Coronary artery (tissue), 2 donors: ENCODE measurements at regions not wholly inside any gene's neighbourhood (a gene's known extent, or its start where the extent isn't known, plus 50 kb on each side); places are given as distances from the start of the nearest gene placed in this dataset.

ENCODE experiments used
- DNase-seq: peaks from one replicate; pipeline ENCODE4 v3.0.0-alpha.2; 2017; ENCODE audit warnings: low spot score
- H3K27ac ChIP-seq, 2 donors: fragments of 200-600 bp; sonication (generic); one replicate each; pipeline ENCODE4 v1.5.1; 2016 to 2019
- H3K4me3 ChIP-seq: fragments of 200-600 bp; sonication (generic); 2 replicates; pipeline ENCODE4 v1.5.1; 2016; ENCODE audit warnings: mild to moderate bottlenecking, moderate library complexity
- CTCF ChIP-seq: fragments of 200-600 bp; sonication (generic); IDR thresholded peaks from one replicate; pipeline ENCODE4 v1.5.1; 2019; ENCODE audit warnings: antibody characterized with exemption

DNA sequence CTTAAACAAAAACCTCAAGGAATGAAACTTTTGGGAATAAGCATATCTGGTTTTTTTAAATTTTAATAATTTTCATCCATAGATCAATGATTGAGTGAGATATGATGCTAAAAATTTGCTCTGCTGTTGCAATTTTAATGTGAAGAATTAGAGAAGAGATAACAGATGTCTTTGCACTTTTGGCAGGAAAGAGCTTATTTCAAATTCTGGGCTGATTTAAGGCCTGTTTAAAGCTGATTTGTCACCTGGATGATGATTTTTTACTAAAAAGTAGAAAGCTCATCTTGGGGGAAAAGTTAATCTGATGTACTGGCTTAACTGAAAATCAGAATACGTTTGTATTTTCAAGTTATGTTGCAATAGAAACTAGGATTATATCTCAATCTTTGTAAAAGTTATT, 268.9 kb upstream of the NOVA1 start:
- no peak overlapping the region for H3K27ac ChIP-seq
- H3K4me3 ChIP-seq: no peak overlapping the region
- no peak for TF ChIP-seq CTCF
- DNase-seq: no peak

DNA sequence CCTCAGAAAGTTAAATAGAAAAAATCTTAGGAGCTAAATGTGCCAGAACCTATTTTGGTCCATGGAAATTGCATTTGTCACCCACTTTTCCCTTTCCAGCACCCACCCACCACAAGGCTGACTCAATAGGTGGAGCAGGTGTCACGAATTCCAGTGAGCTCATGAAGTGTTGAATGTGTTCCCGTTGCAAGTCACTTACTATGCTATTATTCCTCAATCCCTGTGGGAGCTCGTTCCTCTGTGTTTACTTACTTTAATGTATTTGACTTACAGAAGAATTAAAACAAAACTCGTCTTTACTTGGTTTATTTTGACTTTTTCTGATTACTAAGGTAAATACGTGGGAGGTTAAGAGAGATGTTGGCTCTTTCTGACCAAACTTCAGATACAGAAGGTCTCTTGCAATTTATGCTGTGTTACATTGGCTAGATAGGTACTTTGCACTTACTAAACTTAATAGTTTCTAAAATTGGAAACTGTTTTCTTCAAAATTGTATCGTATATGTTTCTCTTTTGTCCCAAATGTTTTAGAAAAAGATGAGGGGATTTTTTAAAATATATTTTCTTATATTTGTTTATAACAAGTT, 269.4 kb upstream of the NOVA1 start:
- no peak overlapping the region for H3K4me3 ChIP-seq
- DNase-seq: no peak
- TF ChIP-seq CTCF: no peak
- H3K27ac ChIP-seq: no peak overlapping the region

DNA sequence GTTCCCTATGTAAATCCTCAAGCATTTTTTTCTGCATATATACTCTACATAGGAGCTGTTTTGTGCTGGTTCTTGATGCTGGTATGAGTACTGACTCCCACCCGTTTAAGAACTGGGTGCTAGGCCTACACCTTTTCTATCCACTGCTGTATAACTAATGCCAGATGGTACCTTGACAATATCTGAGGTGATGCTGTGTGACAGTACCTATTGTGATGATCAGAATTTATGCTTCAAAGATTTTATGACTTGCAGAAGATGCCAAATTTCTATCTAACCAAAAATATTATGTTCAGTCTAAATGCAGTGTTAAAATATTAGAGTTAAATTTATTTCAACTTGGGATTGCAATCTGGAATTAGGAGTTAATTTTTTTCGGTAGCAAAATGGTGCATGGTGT, 272.3 kb upstream of the NOVA1 start:
- no peak for DNase-seq
- TF ChIP-seq CTCF: no peak
- Histone ChIP-seq H3K4me3 (no peak overlapping the region), H3K27ac (no peak overlapping the region)

DNA sequence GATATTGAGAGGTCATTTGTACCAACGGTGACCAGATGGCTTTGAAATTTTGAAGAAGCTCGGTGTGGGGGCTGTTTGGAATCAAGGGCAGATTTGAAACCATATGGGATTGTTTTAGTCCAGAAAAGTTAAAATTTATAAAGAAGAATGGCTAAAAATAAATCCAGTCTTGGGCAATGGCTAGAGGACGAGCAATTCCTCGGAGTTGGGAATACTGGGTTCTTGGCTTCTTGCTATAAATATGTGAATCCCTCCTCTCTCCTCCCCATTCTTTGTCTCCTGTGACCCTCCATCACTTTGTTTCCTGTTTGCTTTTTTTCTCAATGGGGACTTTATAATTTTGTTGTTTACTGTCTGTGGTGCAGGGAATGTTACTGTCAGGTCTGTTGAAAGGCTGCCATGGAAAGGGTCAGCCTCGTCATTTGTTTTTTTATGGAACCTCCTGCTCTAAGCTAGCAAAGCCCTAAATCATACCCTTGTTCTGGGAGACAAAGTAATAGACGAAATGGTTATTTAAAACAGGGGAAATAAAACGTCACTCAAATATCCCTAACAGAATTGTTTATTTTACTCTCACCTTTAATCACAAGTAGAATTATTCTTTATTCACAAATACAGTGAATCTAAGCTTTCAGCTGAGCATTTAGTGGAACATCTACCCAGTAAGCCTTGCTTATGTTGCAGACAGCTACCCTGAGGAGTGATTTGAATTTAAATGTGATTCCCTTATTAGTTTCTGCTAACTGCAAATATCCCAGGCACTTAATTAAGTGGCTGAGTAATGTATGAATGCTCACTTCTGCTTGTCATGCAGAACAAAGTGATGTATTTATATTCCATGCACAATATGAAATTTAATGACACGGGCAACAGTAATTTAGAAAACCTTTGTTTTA, 273.1 kb upstream of the NOVA1 start:
- H3K27ac ChIP-seq: no peak overlapping the region

DNA sequence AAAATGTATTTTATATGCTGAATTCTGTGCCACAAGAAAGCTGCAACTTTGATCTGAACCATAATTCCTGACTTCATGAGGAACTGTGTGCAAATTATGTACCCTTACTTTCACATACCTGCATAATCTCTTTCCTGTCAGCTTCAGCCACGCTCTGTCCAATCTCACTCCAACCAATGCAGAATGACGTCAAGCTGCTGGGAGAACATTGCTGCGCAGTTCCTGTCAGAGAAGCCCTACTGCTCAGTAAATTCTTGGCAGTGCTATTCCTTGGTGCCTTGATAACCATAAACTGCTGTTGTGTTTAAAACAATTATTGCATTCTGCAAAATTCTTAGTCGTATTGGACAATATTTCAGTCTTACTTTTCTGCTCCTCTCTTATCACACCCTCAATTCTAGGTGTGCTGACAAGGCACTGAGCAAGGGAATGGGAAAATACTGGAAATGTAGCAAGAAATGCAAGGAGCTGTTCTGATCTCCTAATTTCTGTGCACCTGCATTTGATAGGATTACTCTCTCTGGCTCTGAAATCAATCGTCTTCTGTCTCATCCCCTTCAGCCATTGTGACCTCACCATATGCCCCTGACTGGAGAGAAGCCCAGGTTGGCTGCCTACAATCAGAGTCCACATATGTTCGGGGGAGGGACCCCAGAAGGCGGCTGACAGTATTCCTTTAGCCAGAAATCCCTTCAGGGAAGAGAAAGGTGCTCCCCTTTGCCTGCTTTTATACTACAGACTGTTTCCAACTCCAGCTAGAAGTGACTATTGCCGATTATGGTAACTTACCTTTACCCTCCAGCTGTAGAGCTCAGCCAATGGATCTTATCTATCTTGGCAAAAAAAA, 274.9 kb upstream of the NOVA1 start:
- Histone ChIP-seq H3K4me3 (no peak overlapping the region), H3K27ac (no peak overlapping the region)
- no peak for DNase-seq

More for the DNA sequence above, 273.1 kb upstream of the NOVA1 start:
- H3K4me3 ChIP-seq: no peak overlapping the region
- no peak for TF ChIP-seq CTCF
- no peak for DNase-seq

More for the DNA sequence above, 274.9 kb upstream of the NOVA1 start:
- no peak for TF ChIP-seq CTCF
